AG08395 (cell line): ENCODE measurements at regions not wholly inside any gene's neighbourhood (a gene's known extent, or its start where the extent isn't known, plus 50 kb on each side); places are given as distances from the start of the nearest gene placed in this dataset.
"Not testable (repeated sequence)": the region's sequence is repeated elsewhere in the genome, so short reads cannot be mapped to it uniquely, and the experiment has no call there.

Source experiments
- DNase-seq: peaks from one replicate; pipeline ENCODE4 v3.0.0; 2012; ENCODE audit warnings: mixed read lengths, low spot score

- DNase-seq: no peak
Observed at GRCh38 chr6:141244366-141244765, 888.4 kb upstream of the GJE1 start.

- DNase-seq: no peak
Observed at GRCh38 chr6:141242957-141243356, 889.8 kb upstream of the GJE1 start.

GRCh38 chr6:141229296-141229695, 903.4 kb upstream of the GJE1 start:
- DNase-seq: no peak

- no peak for DNase-seq
Observed at GRCh38 chr6:141218583-141218982, 914.1 kb upstream of the GJE1 start.

GRCh38 chr6:141216726-141217125, 916.0 kb upstream of the GJE1 start:
- DNase-seq: no peak

- DNase-seq: no peak
Observed at GRCh38 chr6:141212296-141212695, 920.4 kb upstream of the GJE1 start.

- DNase-seq: no peak
Observed at GRCh38 chr6:141211845-141212244, 920.9 kb upstream of the GJE1 start.

GRCh38 chr6:141210901-141211300, 921.8 kb upstream of the GJE1 start:
- no peak for DNase-seq

- no peak for DNase-seq
Observed at GRCh38 chr6:141209890-141210289, 922.8 kb upstream of the GJE1 start.

GRCh38 chr6:141208101-141208500, 924.6 kb upstream of the GJE1 start:
- DNase-seq: no peak

- peak; percentile 18 for DNase-seq
Observed at GRCh38 chr6:141203902-141204575, 928.7 kb upstream of the GJE1 start.

- DNase-seq: peak; percentile 32
Observed at GRCh38 chr6:141202626-141203025, 930.1 kb upstream of the GJE1 start.

GRCh38 chr6:141199074-141199473, 933.7 kb upstream of the GJE1 start:
- DNase-seq: no peak

GRCh38 chr6:141195251-141195832, 937.4 kb upstream of the GJE1 start:
- DNase-seq: no peak

- DNase-seq: no peak
Observed at GRCh38 chr6:141183368-141183767, 949.4 kb upstream of the GJE1 start.

GRCh38 chr6:141175458-141175857, 957.3 kb upstream of the GJE1 start:
- not testable (repeated sequence) for DNase-seq

GRCh38 chr6:141174932-141175331, 957.8 kb upstream of the GJE1 start:
- DNase-seq: no peak

GRCh38 chr6:141173529-141173928, 959.2 kb upstream of the GJE1 start:
- DNase-seq: no peak

GRCh38 chr6:141169419-141169818, 963.3 kb upstream of the GJE1 start:
- DNase-seq: peak; percentile 72

- no peak for DNase-seq
Observed at GRCh38 chr6:141167945-141168344, 964.8 kb upstream of the GJE1 start.

GRCh38 chr6:141165002-141165665, 967.6 kb upstream of the GJE1 start:
- DNase-seq: no peak

GRCh38 chr6:141164042-141164743, 968.5 kb upstream of the GJE1 start:
- no peak for DNase-seq

- DNase-seq: no peak
Observed at GRCh38 chr6:141163107-141163506, 969.6 kb upstream of the GJE1 start.
